H1 (cell line): ENCODE measurements at regions not wholly inside any gene's neighbourhood (a gene's known extent, or its start where the extent isn't known, plus 50 kb on each side); places are given as distances from the start of the nearest gene placed in this dataset.
"Not testable (repeated sequence)": the region's sequence is repeated elsewhere in the genome, so short reads cannot be mapped to it uniquely, and the experiment has no call there.

Experiments
- CTCF ChIA-PET: fragments of 300-600 bp; sonication (Branson Sonifier 250); formaldehyde crosslinking; loops from one replicate; lab custom pipeline; 2021; ENCODE audit not compliant: partially characterized antibody; lab: Charles Lee
- POLR2A ChIA-PET: fragments of 300-600 bp; sonication (Branson Sonifier 250); formaldehyde crosslinking; loops from one replicate; lab custom pipeline; 2021; ENCODE audit warnings: inconsistent platforms; ENCODE audit not compliant: partially characterized antibody; lab: Charles Lee
- DNase-seq, 2 experiments: peaks; one replicate each; pipeline versions ENCODE4 v3.0.0 to v3.0.0-alpha.2; 2010 to 2022; ENCODE audit warnings: low spot score in 2 of 2, low read depth in 1 of 2, mixed read lengths in 1 of 2
- FAIRE-seq: peaks from 2 replicates; lab custom pipeline; 2011; peaks lifted over from hg19 to GRCh38; lab: Jason Lieb, UNC
- H2AFZ ChIP-seq: 2 replicates; pipeline ENCODE4 v1.8.1; 2012; ENCODE audit warnings: low read length, inconsistent platforms
- H2AK5ac ChIP-seq: 2 replicates; pipeline ENCODE4 v1.6.1; 2013; ENCODE audit warnings: low read depth, low read length
- H2BK120ac ChIP-seq: replicated peaks from 2 replicates; pipeline ENCODE3; 2013; ENCODE audit warnings: low read depth, low read length, inconsistent platforms
- H2BK12ac ChIP-seq: 2 replicates; pipeline ENCODE4 v1.6.1; 2013; ENCODE audit warnings: low read depth, low read length
- H2BK15ac ChIP-seq: 2 replicates; pipeline ENCODE4 v1.6.1; 2013; ENCODE audit warnings: low read length
- H2BK20ac ChIP-seq: 2 replicates; pipeline ENCODE4 v1.6.1; 2013; ENCODE audit warnings: low read length
- H2BK5ac ChIP-seq: 2 replicates; pipeline ENCODE4 v1.6.1; 2013; ENCODE audit warnings: low read depth, low read length
- H3K14ac ChIP-seq: 2 replicates; pipeline ENCODE4 v1.6.1; 2013; ENCODE audit warnings: inconsistent platforms; ENCODE audit not compliant: insufficient read length
- H3K18ac ChIP-seq: 2 replicates; pipeline ENCODE4 v1.6.1; 2013; ENCODE audit warnings: low read length; ENCODE audit errors: extremely low read depth
- H3K23ac ChIP-seq: 2 replicates; pipeline ENCODE4 v1.6.1; 2013; ENCODE audit warnings: inconsistent platforms; ENCODE audit not compliant: insufficient read length
- H3K23me2 ChIP-seq: 2 replicates; pipeline ENCODE4 v1.6.1; 2013; ENCODE audit warnings: low read depth, low read length
- H3K27ac ChIP-seq: 2 replicates; pipeline ENCODE4 v1.6.1; 2011; ENCODE audit warnings: low read depth, low read length, inconsistent platforms
- H3K27me3 ChIP-seq, 4 experiments: replicated peaks in 1 of 4; 1 replicate in 1 of 4; 2 replicates in 3 of 4; pipeline versions ENCODE4 v1.6.1 to v1.8.1; 2011 to 2013; ENCODE audit warnings: low read length in 3 of 4, mild to moderate bottlenecking in 3 of 4, inconsistent platforms in 2 of 4, mixed read lengths in 2 of 4, moderate library complexity in 1 of 4; ENCODE audit not compliant: control insufficient read depth in 3 of 4, insufficient read depth in 3 of 4; ENCODE audit errors: extremely low read depth in 1 of 4
- H3K36me3 ChIP-seq, 4 experiments: 2 replicates each; pipeline versions ENCODE4 v1.6.1 to v1.8.1; 2011 to 2013; ENCODE audit warnings: mild to moderate bottlenecking in 4 of 4, low read length in 3 of 4, moderate library complexity in 2 of 4, control low read depth in 1 of 4, inconsistent platforms in 1 of 4; ENCODE audit not compliant: insufficient read depth in 4 of 4, control insufficient read depth in 2 of 4
- H3K4ac ChIP-seq: replicated peaks from 2 replicates; pipeline ENCODE3; 2013; ENCODE audit warnings: low read length, low read depth, mixed read lengths, inconsistent platforms; ENCODE audit not compliant: insufficient read length
- H3K4me1 ChIP-seq, 4 experiments: replicated peaks in 1 of 4; 1 replicate in 1 of 4; 2 replicates in 3 of 4; pipeline versions ENCODE4 v1.6.1 to v1.8.1; 2011 to 2013; ENCODE audit warnings: low read length in 3 of 4, inconsistent platforms in 2 of 4, mixed read lengths in 1 of 4; ENCODE audit not compliant: insufficient read depth in 4 of 4, control insufficient read depth in 3 of 4
- H3K4me2 ChIP-seq, 2 experiments: 2 replicates each; pipeline versions ENCODE4 v1.6.1 to v1.8.1; 2011 to 2013; ENCODE audit warnings: low read depth in 2 of 2, low read length in 2 of 2, control low read depth in 1 of 2, inconsistent platforms in 1 of 2, mild to moderate bottlenecking in 1 of 2; ENCODE audit not compliant: insufficient read depth in 1 of 2
- H3K4me3 ChIP-seq, 4 experiments: fragments of 200-600, 300-600 bp in 1 of 4; sonication (generic), shearing (Covaris generic), sonication (Bioruptor Twin) in 1 of 4; 2 replicates each; pipeline versions ENCODE4 v1.5.1 to v1.8.1; 2011 to 2016; ENCODE audit warnings: low read length in 4 of 4, low read depth in 3 of 4, control low read depth in 2 of 4, inconsistent platforms in 2 of 4, mild to moderate bottlenecking in 2 of 4, mixed read lengths in 1 of 4, moderate library complexity in 1 of 4; ENCODE audit not compliant: insufficient read depth in 2 of 4; ENCODE audit errors: extremely low read depth in 1 of 4
- H3K56ac ChIP-seq: replicated peaks from 2 replicates; pipeline ENCODE3; 2013; ENCODE audit warnings: low read depth, mild to moderate bottlenecking, mixed read lengths, low read length, inconsistent platforms; ENCODE audit not compliant: insufficient read length
- H3K79me1 ChIP-seq: 2 replicates; pipeline ENCODE4 v1.6.1; 2013; ENCODE audit warnings: low read depth, low read length, control low read depth
- H3K79me2 ChIP-seq, 2 experiments: 2 replicates each; pipeline versions ENCODE4 v1.6.1 to v1.8.1; 2012 to 2013; ENCODE audit warnings: low read length in 2 of 2, mild to moderate bottlenecking in 2 of 2, inconsistent platforms in 1 of 2; ENCODE audit not compliant: insufficient read depth in 2 of 2, control insufficient read depth in 1 of 2
- H3K9ac ChIP-seq, 4 experiments: replicated peaks in 1 of 4; 1 replicate in 1 of 4; 2 replicates in 3 of 4; pipeline versions ENCODE4 v1.6.1 to v1.8.1; 2011 to 2013; ENCODE audit warnings: low read depth in 3 of 4, low read length in 3 of 4, control low read depth in 2 of 4, mild to moderate bottlenecking in 2 of 4, moderate library complexity in 2 of 4, inconsistent platforms in 1 of 4; ENCODE audit errors: extremely low read depth in 1 of 4
- H3K9me3 ChIP-seq, 2 experiments: 2 replicates each; pipeline versions ENCODE4 v1.6.1 to v1.8.1; 2012 to 2013; ENCODE audit warnings: mild to moderate bottlenecking in 2 of 2, moderate library complexity in 2 of 2, control low read depth in 1 of 2, inconsistent platforms in 1 of 2, low read depth in 1 of 2, low read length in 1 of 2, mixed read lengths in 1 of 2; ENCODE audit not compliant: insufficient read depth in 2 of 2
- H4K20me1 ChIP-seq, 2 experiments: replicated peaks in 1 of 2; 2 replicates each; pipeline versions ENCODE3 to v1.8.1; 2011 to 2013; ENCODE audit warnings: inconsistent platforms in 2 of 2, low read length in 2 of 2, mild to moderate bottlenecking in 1 of 2; ENCODE audit not compliant: insufficient read depth in 2 of 2, control insufficient read depth in 1 of 2
- H4K5ac ChIP-seq: 2 replicates; pipeline ENCODE4 v1.6.1; 2013; ENCODE audit warnings: low read length, low read depth, mixed read lengths, inconsistent platforms; ENCODE audit not compliant: insufficient read length
- H4K8ac ChIP-seq: 2 replicates; pipeline ENCODE4 v1.8.0; 2013; ENCODE audit warnings: mild to moderate bottlenecking, moderate library complexity, low read length, inconsistent platforms; ENCODE audit not compliant: insufficient read depth; ENCODE audit errors: extremely low read depth
- H4K91ac ChIP-seq: replicated peaks from 2 replicates; pipeline ENCODE3; 2013; ENCODE audit warnings: low read length, mixed read lengths, inconsistent platforms; ENCODE audit not compliant: insufficient read length
- WGBS, 2 experiments: shearing (Covaris generic) in 1 of 2; methylation state at CpG; one replicate each; pipeline versions ENCODE4 v1.1.6 to v1.1.7; 2013 to 2015; ENCODE audit warnings: low lambda C conversion rate in 2 of 2, mixed read lengths in 2 of 2, inconsistent platforms in 1 of 2, low coverage in 1 of 2, missing lambda C conversion rate in 1 of 2; ENCODE audit not compliant: insufficient replicate concordance in 2 of 2, insufficient coverage in 1 of 2, insufficient read length in 1 of 2; ENCODE audit errors: extremely low coverage in 1 of 2, missing lambda C conversion rate in 1 of 2; 5-methylcytosine and 5-hydroxymethylcytosine counted together

DNA sequence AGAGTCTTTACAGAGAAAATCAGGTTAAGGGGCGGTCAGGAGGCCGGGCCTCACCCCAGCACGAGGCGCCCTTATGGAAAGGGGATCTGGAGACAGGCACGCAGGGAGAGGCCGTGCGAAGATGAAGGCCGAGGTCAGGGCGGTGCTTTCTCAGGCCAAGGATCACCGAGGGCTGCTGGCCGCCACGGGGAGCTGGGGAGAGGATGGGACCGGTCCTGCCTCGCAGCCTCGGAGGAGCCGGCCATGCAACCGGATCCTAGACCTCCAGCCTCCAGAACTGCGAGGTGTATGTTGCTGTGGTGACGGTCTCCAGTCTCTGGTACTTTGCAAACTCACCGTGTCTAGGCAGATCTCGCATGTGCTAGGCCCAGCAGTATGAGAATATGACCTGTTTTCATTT, 138.2 kb upstream of the NKX1-1 start:
- H2AFZ ChIP-seq, H2BK15ac ChIP-seq, H3K4me3 ChIP-seq, POLR2A ChIA-PET, H2BK5ac ChIP-seq, H3K4ac ChIP-seq, DNase-seq, H3K36me3 ChIP-seq, H3K79me2 ChIP-seq, H2AK5ac ChIP-seq, H2BK20ac ChIP-seq, H2BK12ac ChIP-seq, H3K4me1 ChIP-seq, H3K56ac ChIP-seq, H3K23ac ChIP-seq, H3K4me2 ChIP-seq, H4K8ac ChIP-seq, H4K20me1 ChIP-seq, H4K91ac ChIP-seq, H3K79me1 ChIP-seq, H3K9me3 ChIP-seq, H3K9ac ChIP-seq, H3K23me2 ChIP-seq, H3K27me3 ChIP-seq, H3K18ac ChIP-seq, H4K5ac ChIP-seq, H3K27ac ChIP-seq, FAIRE-seq, H3K14ac ChIP-seq, H2BK120ac ChIP-seq: not testable (repeated sequence)
- 91% methylated on average over 13 of the region's 21 CpGs; no CpG with 5 or more reads in 1 of the 2 experiments for WGBS, 2 experiments
- CTCF ChIA-PET, result interaction anchor here (1.2 to 1.8 kb wide), 2 partner anchors 49 to 142 kb away, joined by 3 to 4 read pairs; no protein-coding TSS in a partner anchor
